SK-N-SH (cell line): ENCODE measurements at regions not wholly inside any gene's neighbourhood (a gene's known extent, or its start where the extent isn't known, plus 50 kb on each side); places are given as distances from the start of the nearest gene placed in this dataset.

Source experiments
- CTCF ChIP-seq: fragments of 200-600 bp; sonication (generic); IDR thresholded peaks from 2 replicates; pipeline ENCODE4 v1.6.1; 2017; ENCODE audit warnings: antibody characterized with exemption, mild to moderate bottlenecking, moderate library complexity
- EP300 ChIP-seq, 2 experiments: IDR thresholded peaks; 2 replicates each; pipeline versions ENCODE4 v1.4.0 to v1.6.1; 2012; ENCODE audit warnings: borderline replicate concordance in 1 of 2, low read depth in 1 of 2, low read length in 1 of 2
- EZH2phosphoT487 ChIP-seq: fragments of 200-600 bp; sonication (generic); IDR thresholded peaks from 2 replicates; pipeline ENCODE4 v1.6.1; 2017; ENCODE audit warnings: low read depth, mixed run types, mild to moderate bottlenecking, antibody characterized with exemption, moderate library complexity, borderline replicate concordance
- JUND ChIP-seq: IDR thresholded peaks from 2 replicates; pipeline ENCODE4 v1.4.0; 2012

DNA sequence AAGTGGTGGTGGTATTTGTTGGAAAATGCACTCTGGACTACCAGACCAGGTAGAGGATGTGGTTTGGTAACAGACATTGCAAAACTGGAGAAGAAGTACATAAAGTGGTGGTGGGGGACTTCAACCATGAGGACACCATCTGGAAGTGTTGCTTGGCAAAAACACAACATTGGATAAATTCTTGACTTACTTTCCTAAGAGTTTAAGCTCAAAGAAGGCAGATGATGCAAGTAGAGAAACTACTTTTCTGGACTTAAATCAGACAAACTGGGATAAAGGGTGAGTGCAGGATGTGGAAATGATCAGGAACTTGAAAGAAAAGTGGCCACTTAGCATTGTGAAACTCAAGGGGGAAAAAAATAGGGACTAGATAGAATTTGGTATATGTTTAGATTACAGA is 487.4 kb downstream of the ZEB2 start:
- TF ChIP-seq CTCF (no peak), EP300 (IDR thresholded peaks at IDR 0.05; ENCODE audit: borderline replicate concordance in 1 of 2, low read depth in 1 of 2, low read length in 1 of 2) (no peak), EZH2phosphoT487 (no peak), JUND (no peak)
